ENCODE measurements at regions not wholly inside any gene's neighbourhood (a gene's known extent, or its start where the extent isn't known, plus 50 kb on each side); places are given as distances from the start of the nearest gene placed in this dataset.

DNA sequence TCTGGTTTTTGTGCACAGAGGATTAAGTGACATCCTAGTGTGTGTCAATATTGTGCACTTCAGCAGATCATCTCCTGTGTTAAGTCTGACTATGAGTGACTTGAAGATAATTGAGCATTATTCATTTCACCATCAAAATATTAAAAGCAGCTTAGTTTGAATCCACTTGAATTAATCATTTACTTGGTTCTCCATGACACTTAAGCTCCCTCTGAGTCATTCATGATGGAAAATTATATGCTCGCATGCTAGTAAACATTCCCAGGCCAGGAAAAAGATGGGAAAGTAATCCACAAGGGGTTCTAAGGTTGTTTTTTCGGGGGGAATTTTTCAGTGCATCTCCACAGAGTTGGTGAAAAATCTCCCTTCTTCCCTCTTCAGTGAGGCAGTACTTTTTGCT lies 97.2 kb upstream of the EOLA2 start:
- H3K4me3 ChIP-seq (replicated peaks; ENCODE audit: insufficient read depth, low read length), result no peak overlapping the region
- no peak for DNase-seq (ENCODE audit: low read depth in 1 of 2, low spot score in 1 of 2)
- TF ChIP-seq, protein P1, sequence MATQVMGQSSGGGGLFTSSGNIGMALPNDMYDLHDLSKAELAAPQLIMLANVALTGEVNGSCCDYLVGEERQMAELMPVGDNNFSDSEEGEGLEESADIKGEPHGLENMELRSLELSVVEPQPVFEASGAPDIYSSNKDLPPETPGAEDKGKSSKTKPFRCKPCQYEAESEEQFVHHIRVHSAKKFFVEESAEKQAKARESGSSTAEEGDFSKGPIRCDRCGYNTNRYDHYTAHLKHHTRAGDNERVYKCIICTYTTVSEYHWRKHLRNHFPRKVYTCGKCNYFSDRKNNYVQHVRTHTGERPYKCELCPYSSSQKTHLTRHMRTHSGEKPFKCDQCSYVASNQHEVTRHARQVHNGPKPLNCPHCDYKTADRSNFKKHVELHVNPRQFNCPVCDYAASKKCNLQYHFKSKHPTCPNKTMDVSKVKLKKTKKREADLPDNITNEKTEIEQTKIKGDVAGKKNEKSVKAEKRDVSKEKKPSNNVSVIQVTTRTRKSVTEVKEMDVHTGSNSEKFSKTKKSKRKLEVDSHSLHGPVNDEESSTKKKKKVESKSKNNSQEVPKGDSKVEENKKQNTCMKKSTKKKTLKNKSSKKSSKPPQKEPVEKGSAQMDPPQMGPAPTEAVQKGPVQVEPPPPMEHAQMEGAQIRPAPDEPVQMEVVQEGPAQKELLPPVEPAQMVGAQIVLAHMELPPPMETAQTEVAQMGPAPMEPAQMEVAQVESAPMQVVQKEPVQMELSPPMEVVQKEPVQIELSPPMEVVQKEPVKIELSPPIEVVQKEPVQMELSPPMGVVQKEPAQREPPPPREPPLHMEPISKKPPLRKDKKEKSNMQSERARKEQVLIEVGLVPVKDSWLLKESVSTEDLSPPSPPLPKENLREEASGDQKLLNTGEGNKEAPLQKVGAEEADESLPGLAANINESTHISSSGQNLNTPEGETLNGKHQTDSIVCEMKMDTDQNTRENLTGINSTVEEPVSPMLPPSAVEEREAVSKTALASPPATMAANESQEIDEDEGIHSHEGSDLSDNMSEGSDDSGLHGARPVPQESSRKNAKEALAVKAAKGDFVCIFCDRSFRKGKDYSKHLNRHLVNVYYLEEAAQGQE (IDR thresholded peaks at IDR 0.05; ENCODE audit: insufficient replicate concordance, low read depth), result no peak
- TF ChIP-seq, protein P2, sequence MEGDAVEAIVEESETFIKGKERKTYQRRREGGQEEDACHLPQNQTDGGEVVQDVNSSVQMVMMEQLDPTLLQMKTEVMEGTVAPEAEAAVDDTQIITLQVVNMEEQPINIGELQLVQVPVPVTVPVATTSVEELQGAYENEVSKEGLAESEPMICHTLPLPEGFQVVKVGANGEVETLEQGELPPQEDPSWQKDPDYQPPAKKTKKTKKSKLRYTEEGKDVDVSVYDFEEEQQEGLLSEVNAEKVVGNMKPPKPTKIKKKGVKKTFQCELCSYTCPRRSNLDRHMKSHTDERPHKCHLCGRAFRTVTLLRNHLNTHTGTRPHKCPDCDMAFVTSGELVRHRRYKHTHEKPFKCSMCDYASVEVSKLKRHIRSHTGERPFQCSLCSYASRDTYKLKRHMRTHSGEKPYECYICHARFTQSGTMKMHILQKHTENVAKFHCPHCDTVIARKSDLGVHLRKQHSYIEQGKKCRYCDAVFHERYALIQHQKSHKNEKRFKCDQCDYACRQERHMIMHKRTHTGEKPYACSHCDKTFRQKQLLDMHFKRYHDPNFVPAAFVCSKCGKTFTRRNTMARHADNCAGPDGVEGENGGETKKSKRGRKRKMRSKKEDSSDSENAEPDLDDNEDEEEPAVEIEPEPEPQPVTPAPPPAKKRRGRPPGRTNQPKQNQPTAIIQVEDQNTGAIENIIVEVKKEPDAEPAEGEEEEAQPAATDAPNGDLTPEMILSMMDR (IDR thresholded peaks at IDR 0.05; ENCODE audit: insufficient read depth, low read length), result no peak
- TF ChIP-seq POLR2AphosphoS5 (IDR thresholded peaks at IDR 0.05; ENCODE audit: low read depth) (no peak), SPI1 (IDR thresholded peaks at IDR 0.05; ENCODE audit: borderline replicate concordance, low read depth) (no peak), GABPA (IDR thresholded peaks at IDR 0.05; ENCODE audit: low read depth) (no peak)
- no peak overlapping the region for H3K27ac ChIP-seq (replicated peaks)
- no peaks in the 10 kb centered on the region for H3K27me3 ChIP-seq (ENCODE audit: insufficient read depth, poor library complexity, severe bottlenecking)

GRCh38 chrX:150036181-150036580 lies 97.9 kb upstream of the EOLA2 start:
- no peak overlapping the region for H3K27ac ChIP-seq (replicated peaks)
- no peak overlapping the region for H3K4me3 ChIP-seq (replicated peaks; ENCODE audit: insufficient read depth, low read length)
- no peak for DNase-seq (ENCODE audit: low read depth in 1 of 2, low spot score in 1 of 2)
- no peaks in the 10 kb centered on the region for H3K27me3 ChIP-seq (ENCODE audit: insufficient read depth, poor library complexity, severe bottlenecking)
- TF ChIP-seq SPI1 (IDR thresholded peaks at IDR 0.05; ENCODE audit: borderline replicate concordance, low read depth), result no peak

- Histone ChIP-seq H3K27ac (replicated peaks) (no peak overlapping the region), H3K4me3 (replicated peaks; ENCODE audit: insufficient read depth, low read length) (no peak overlapping the region), H3K27me3 (ENCODE audit: insufficient read depth, poor library complexity, severe bottlenecking) (no peaks in the 10 kb centered on the region)
- TF ChIP-seq POLR2AphosphoS5 (IDR thresholded peaks at IDR 0.05; ENCODE audit: low read depth), result no peak
- TF ChIP-seq, protein P1 (IDR thresholded peaks at IDR 0.05; ENCODE audit: insufficient replicate concordance, low read depth), result no peak
- no peak for TF ChIP-seq SPI1 (IDR thresholded peaks at IDR 0.05; ENCODE audit: borderline replicate concordance, low read depth)
- TF ChIP-seq, protein P2 (IDR thresholded peaks at IDR 0.05; ENCODE audit: insufficient read depth, low read length), result no peak
- no peak for TF ChIP-seq GABPA (IDR thresholded peaks at IDR 0.05; ENCODE audit: low read depth)
- DNase-seq (ENCODE audit: low read depth in 1 of 2, low spot score in 1 of 2), result no peak
Measured at GRCh38 chrX:150036641-150037040, 98.3 kb upstream of the EOLA2 start.

DNA sequence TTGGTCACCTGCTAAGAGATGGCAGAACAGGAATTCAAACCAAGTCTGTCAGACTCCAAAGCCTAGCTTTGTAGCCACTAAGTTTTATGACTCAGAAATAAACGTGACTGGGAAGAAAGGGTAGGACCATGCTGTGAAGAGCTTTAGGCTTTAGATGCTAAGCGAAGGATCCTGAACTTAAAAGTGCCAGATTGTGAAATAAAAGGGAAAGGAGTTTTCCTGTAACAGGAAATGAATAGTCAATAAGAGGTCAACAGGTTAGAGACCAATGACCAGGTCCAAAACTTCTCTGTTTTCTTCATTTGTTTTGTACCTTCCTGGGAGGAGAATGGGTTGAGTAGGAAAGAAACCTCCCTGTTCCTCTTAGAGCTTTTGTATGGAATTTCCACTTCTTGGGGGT lies 98.8 kb upstream of the EOLA2 start:
- no peak overlapping the region for H3K4me3 ChIP-seq (replicated peaks; ENCODE audit: insufficient read depth, low read length)
- no peaks in the 10 kb centered on the region for H3K27me3 ChIP-seq (ENCODE audit: insufficient read depth, poor library complexity, severe bottlenecking)
- TF ChIP-seq GABPA (IDR thresholded peaks at IDR 0.05; ENCODE audit: low read depth) (no peak), POLR2AphosphoS5 (IDR thresholded peaks at IDR 0.05; ENCODE audit: low read depth) (no peak), SPI1 (IDR thresholded peaks at IDR 0.05; ENCODE audit: borderline replicate concordance, low read depth) (no peak)
- TF ChIP-seq, protein P1 (IDR thresholded peaks at IDR 0.05; ENCODE audit: insufficient replicate concordance, low read depth), result no peak
- TF ChIP-seq, protein P2 (IDR thresholded peaks at IDR 0.05; ENCODE audit: insufficient read depth, low read length), result no peak
- H3K27ac ChIP-seq (replicated peaks), result no peak overlapping the region
- DNase-seq (ENCODE audit: low read depth in 1 of 2, low spot score in 1 of 2), result no peak
